ENCODE measurements at regions not wholly inside any gene's neighbourhood (a gene's known extent, or its start where the extent isn't known, plus 50 kb on each side); places are given as distances from the start of the nearest gene placed in this dataset.

- Mint-ChIP-seq H3K9me3 (ENCODE audit: low read depth) (peaks cover 7% of the 10 kb centered on the region), H3K4me3 (ENCODE audit: low read depth) (no peak overlapping the region), H3K27ac (no peak overlapping the region), H3K4me1 (ENCODE audit: low read depth) (no peaks in the 10 kb centered on the region), H3K36me3 (ENCODE audit: insufficient read depth) (no peaks in the 10 kb centered on the region), H3K27me3 (no peaks in the 10 kb centered on the region)
- no peak for DNase-seq (ENCODE audit: low spot score, unreplicated experiment)
- TF ChIP-seq CTCF (IDR thresholded peaks at IDR 0.05; ENCODE audit: unreplicated experiment) = no peak
These were observed 211.3 kb downstream of the KLF13 start for GRCh38 chr15:31537770-31538592.

GRCh38 chr15:31540633-31541032 is 214.0 kb downstream of the KLF13 start:
- Mint-ChIP-seq H3K27ac (no peak overlapping the region), H3K4me3 (ENCODE audit: low read depth) (no peak overlapping the region), H3K4me1 (ENCODE audit: low read depth) (no peaks in the 10 kb centered on the region), H3K9me3 (ENCODE audit: low read depth) (no peaks in the 10 kb centered on the region), H3K36me3 (ENCODE audit: insufficient read depth) (no peaks in the 10 kb centered on the region), H3K27me3 (no peaks in the 10 kb centered on the region)
- no peak for TF ChIP-seq CTCF (IDR thresholded peaks at IDR 0.05; ENCODE audit: unreplicated experiment)
- DNase-seq (ENCODE audit: low spot score, unreplicated experiment) = no peak

- Mint-ChIP-seq H3K36me3 (ENCODE audit: insufficient read depth) (no peaks in the 10 kb centered on the region), H3K4me1 (ENCODE audit: low read depth) (no peaks in the 10 kb centered on the region), H3K9me3 (ENCODE audit: low read depth) (no peaks in the 10 kb centered on the region), H3K4me3 (ENCODE audit: low read depth) (no peak overlapping the region), H3K27me3 (no peaks in the 10 kb centered on the region), H3K27ac (no peak overlapping the region)
- no peak for DNase-seq (ENCODE audit: low spot score, unreplicated experiment)
- TF ChIP-seq CTCF (IDR thresholded peaks at IDR 0.05; ENCODE audit: unreplicated experiment) = no peak
These were observed 217.7 kb downstream of the KLF13 start for GRCh38 chr15:31544361-31544760.

- no peak for TF ChIP-seq CTCF (IDR thresholded peaks at IDR 0.05; ENCODE audit: unreplicated experiment)
- no peaks in the 10 kb centered on the region for H3K9me3 Mint-ChIP-seq (ENCODE audit: low read depth)
- no peak overlapping the region for H3K27ac Mint-ChIP-seq
- H3K36me3 Mint-ChIP-seq (ENCODE audit: insufficient read depth) = no peaks in the 10 kb centered on the region
- no peak overlapping the region for H3K4me3 Mint-ChIP-seq (ENCODE audit: low read depth)
- H3K27me3 Mint-ChIP-seq = no peaks in the 10 kb centered on the region
- no peak for DNase-seq (ENCODE audit: low spot score, unreplicated experiment)
- no peaks in the 10 kb centered on the region for H3K4me1 Mint-ChIP-seq (ENCODE audit: low read depth)
These were observed 218.6 kb downstream of the KLF13 start for GRCh38 chr15:31545257-31545656.

- TF ChIP-seq CTCF (IDR thresholded peaks at IDR 0.05; ENCODE audit: unreplicated experiment) = no peak
- no peak overlapping the region for H3K4me3 Mint-ChIP-seq (ENCODE audit: low read depth)
- H3K27ac Mint-ChIP-seq = no peak overlapping the region
- H3K36me3 Mint-ChIP-seq (ENCODE audit: insufficient read depth) = no peaks in the 10 kb centered on the region
- no peak for DNase-seq (ENCODE audit: low spot score, unreplicated experiment)
- no peaks in the 10 kb centered on the region for H3K4me1 Mint-ChIP-seq (ENCODE audit: low read depth)
- H3K9me3 Mint-ChIP-seq (ENCODE audit: low read depth) = no peaks in the 10 kb centered on the region
- H3K27me3 Mint-ChIP-seq = no peaks in the 10 kb centered on the region
These were observed 223.8 kb downstream of the KLF13 start for GRCh38 chr15:31550211-31550977.

Data from progenitor cell of endocrine pancreas (in vitro differentiated cells).